ENCODE measurements at regions not wholly inside any gene's neighbourhood (a gene's known extent, or its start where the extent isn't known, plus 50 kb on each side); places are given as distances from the start of the nearest gene placed in this dataset.

DNA sequence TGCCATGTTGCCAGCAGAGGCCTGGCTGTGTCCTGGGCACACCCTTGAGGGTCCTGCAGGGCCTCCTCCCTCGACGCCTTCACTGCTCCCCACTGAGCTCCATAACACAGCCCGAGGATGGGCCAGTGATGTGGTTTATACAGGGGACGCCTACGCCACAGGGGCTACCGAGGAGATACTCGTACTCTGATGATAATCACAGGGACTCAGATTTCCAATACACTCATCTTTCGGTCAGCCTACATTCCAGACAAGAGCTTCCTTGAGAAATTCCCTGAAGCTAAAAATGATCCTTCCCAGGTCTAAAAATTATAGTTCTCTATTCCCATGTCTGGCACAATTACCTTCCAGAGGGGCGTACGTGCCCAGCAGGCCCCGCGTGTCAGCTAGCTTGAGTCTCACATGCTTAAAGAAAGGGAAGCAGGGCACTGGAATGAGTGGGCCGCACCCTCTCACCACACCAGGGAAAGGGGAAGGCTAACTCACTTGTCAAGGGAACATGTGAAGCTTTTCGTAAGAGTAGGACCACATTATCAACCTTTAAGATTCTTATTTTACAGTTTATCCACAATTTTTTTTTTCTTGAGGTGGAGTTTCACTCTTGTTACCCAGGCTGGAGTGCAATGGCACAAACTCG is 159.5 kb upstream of the NDUFV2 start:
- H3K9me3 ChIP-seq (ENCODE audit: low read length), result no peaks in the 10 kb centered on the region
- FAIRE-seq (no peak), DNase-seq (ENCODE audit: low spot score) (no peak), ATAC-seq (no peak)
- no peaks in the 10 kb centered on the region for H3K36me3 ChIP-seq (replicated peaks in 1 of 2; ENCODE audit: control insufficient read depth in 1 of 2, insufficient read depth in 2 of 2, low read length in 2 of 2)
- no peak overlapping the region for H2AFZ ChIP-seq (ENCODE audit: low read length)
- H3K79me2 ChIP-seq (ENCODE audit: insufficient read depth, low read length), result no peaks in the 10 kb centered on the region
- no peak overlapping the region for H3K27ac ChIP-seq (ENCODE audit: extremely low read length, insufficient read depth, low read length)
- CTCF ChIA-PET (ENCODE audit: low intra/inter-chr PET ratio, low total read pairs), result no interaction called here
- in situ Hi-C loops (cut with HindIII; ENCODE audit: extremely low pct_ligation_motif_present, low pct_unique_long_range_greater_than_20kb), result no loop called here
- POLR2A ChIA-PET, result no interaction called here
- H4K20me1 ChIP-seq (ENCODE audit: insufficient read depth, low read length), result no peaks in the 10 kb centered on the region
- no peaks in the 10 kb centered on the region; a peak in 3 of 5 replicates for H3K27me3 ChIP-seq (ENCODE audit: control insufficient read depth in 1 of 2, insufficient read depth in 2 of 2, low read length in 2 of 2)
- H3K9ac ChIP-seq (ENCODE audit: insufficient read depth, low read depth, low read length), result no peak overlapping the region
- H3K4me1 ChIP-seq (ENCODE audit: insufficient read depth, low read length), result no peaks in the 10 kb centered on the region
- WGBS (ENCODE audit: low lambda C conversion rate), result 58% methylated on average over 15 of the region's 15 CpGs
- H3K4me3 ChIP-seq (replicated peaks in 1 of 3; ENCODE audit: insufficient read depth in 1 of 3, low read depth in 2 of 3, low read length in 3 of 3), result no peak overlapping the region
- no peak overlapping the region for H3K4me2 ChIP-seq (ENCODE audit: low read depth, low read length)
- TF ChIP-seq SMAD1 (CRISPR knock-in tag; IDR thresholded peaks at IDR 0.05; ENCODE audit: borderline replicate concordance, low read depth) (no peak), ZNF282 (IDR thresholded peaks at IDR 0.05; ENCODE audit: partially characterized antibody) (no peak), NCOA1 (CRISPR knock-in tag; IDR thresholded peaks at IDR 0.05) (no peak), MED1 (CRISPR knock-in tag; IDR thresholded peaks at IDR 0.05) (no peak), ZNF619 (CRISPR knock-in tag; IDR thresholded peaks at IDR 0.05) (no peak), ZNF460 (CRISPR knock-in tag; IDR thresholded peaks at IDR 0.05; ENCODE audit: borderline replicate concordance) (no peak), ZNF564 (CRISPR knock-in tag; IDR thresholded peaks at IDR 0.05) (no peak), HNRNPUL1 (IDR thresholded peaks at IDR 0.05; ENCODE audit: low read depth, low read length) (no peak)
- TF ChIP-seq, protein P1, sequence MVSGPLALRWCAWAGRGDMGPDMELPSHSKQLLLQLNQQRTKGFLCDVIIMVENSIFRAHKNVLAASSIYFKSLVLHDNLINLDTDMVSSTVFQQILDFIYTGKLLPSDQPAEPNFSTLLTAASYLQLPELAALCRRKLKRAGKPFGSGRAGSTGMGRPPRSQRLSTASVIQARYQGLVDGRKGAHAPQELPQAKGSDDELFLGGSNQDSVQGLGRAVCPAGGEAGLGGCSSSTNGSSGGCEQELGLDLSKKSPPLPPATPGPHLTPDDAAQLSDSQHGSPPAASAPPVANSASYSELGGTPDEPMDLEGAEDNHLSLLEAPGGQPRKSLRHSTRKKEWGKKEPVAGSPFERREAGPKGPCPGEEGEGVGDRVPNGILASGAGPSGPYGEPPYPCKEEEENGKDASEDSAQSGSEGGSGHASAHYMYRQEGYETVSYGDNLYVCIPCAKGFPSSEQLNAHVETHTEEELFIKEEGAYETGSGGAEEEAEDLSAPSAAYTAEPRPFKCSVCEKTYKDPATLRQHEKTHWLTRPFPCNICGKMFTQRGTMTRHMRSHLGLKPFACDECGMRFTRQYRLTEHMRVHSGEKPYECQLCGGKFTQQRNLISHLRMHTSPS (CRISPR knock-in tag; IDR thresholded peaks at IDR 0.05; ENCODE audit: low read depth), result no peak
- TF ChIP-seq, protein P2, sequence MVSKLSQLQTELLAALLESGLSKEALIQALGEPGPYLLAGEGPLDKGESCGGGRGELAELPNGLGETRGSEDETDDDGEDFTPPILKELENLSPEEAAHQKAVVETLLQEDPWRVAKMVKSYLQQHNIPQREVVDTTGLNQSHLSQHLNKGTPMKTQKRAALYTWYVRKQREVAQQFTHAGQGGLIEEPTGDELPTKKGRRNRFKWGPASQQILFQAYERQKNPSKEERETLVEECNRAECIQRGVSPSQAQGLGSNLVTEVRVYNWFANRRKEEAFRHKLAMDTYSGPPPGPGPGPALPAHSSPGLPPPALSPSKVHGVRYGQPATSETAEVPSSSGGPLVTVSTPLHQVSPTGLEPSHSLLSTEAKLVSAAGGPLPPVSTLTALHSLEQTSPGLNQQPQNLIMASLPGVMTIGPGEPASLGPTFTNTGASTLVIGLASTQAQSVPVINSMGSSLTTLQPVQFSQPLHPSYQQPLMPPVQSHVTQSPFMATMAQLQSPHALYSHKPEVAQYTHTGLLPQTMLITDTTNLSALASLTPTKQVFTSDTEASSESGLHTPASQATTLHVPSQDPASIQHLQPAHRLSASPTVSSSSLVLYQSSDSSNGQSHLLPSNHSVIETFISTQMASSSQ (IDR thresholded peaks at IDR 0.05; ENCODE audit: low read depth), result no peak
- TF ChIP-seq, protein P2 (CRISPR knock-in tag; IDR thresholded peaks at IDR 0.05; ENCODE audit: borderline replicate concordance), result no peak
- intact Hi-C loops (cut with micrococcal nuclease; ENCODE audit: unreplicated experiment), result no loop called here
- BruUV-seq (replicated peaks), result no TSS peak
